HepG2 (cell line): ENCODE measurements at regions not wholly inside any gene's neighbourhood (a gene's known extent, or its start where the extent isn't known, plus 50 kb on each side); places are given as distances from the start of the nearest gene placed in this dataset.

Experiments
- ATAC-seq: fragments of 200-7000 bp; cut with Tn5 transposase; 3 replicates; pipeline ENCODE4 v1.9.1; 2020; ENCODE audit warnings: mild to moderate bottlenecking, moderate library complexity
- BruUV-seq: library from RNA; stranded (reverse); fragments of 400-500 nt; replicated peaks from 2 replicates; lab custom pipeline; 2021; lab: Mats Ljungman, UMichigan
- CTCF ChIA-PET: fragments of 300-600 bp; formaldehyde crosslinking; extraction: SDS; loops from one replicate; lab custom pipeline; 2021; ENCODE audit warnings: low total read pairs, inconsistent platforms, low intra/inter-chr PET ratio; lab: Yijun Ruan, JAX
- POLR2A ChIA-PET: fragments of 350-600 bp; sonication (Branson Sonifier 250); formaldehyde crosslinking; loops from one replicate; lab custom pipeline; 2020; ENCODE audit warnings: antibody characterized with exemption, inconsistent platforms; lab: Yijun Ruan, JAX
- DNase-seq: peaks from one replicate; pipeline ENCODE4 v3.0.0-alpha.2; 2015; ENCODE audit warnings: low spot score
- FAIRE-seq: peaks from 3 replicates; lab custom pipeline; 2011; peaks lifted over from hg19 to GRCh38; lab: Jason Lieb, UNC
- H2AFZ ChIP-seq: one replicate; pipeline ENCODE4 v1.6.1; 2011; ENCODE audit warnings: low read length, inconsistent platforms
- H3K27ac ChIP-seq: fragments of 300-600 bp; 3 replicates; pipeline ENCODE4 v1.8.0; 2011; ENCODE audit warnings: mixed run types, mild to moderate bottlenecking, mixed read lengths, low read length, inconsistent platforms; ENCODE audit not compliant: insufficient read depth; ENCODE audit errors: extremely low read length
- H3K27me3 ChIP-seq, 2 experiments: fragments of 200-600 bp in 1 of 2; 2 replicates in 1 of 2; 3 replicates in 1 of 2; pipeline versions ENCODE4 v1.6.0 to v1.8.0; 2011; ENCODE audit warnings: low read length in 2 of 2, mild to moderate bottlenecking in 2 of 2, moderate library complexity in 2 of 2, inconsistent platforms in 1 of 2; ENCODE audit not compliant: insufficient read depth in 2 of 2, control insufficient read depth in 1 of 2
- H3K36me3 ChIP-seq, 2 experiments: fragments of 200-600 bp in 1 of 2; replicated peaks in 1 of 2; 2 replicates in 1 of 2; 3 replicates in 1 of 2; pipeline versions ENCODE4 v1.5.1 to v1.8.0; 2011; ENCODE audit warnings: low read length in 2 of 2, inconsistent platforms in 1 of 2; ENCODE audit not compliant: insufficient read depth in 2 of 2, control insufficient read depth in 1 of 2
- H3K4me1 ChIP-seq: 2 replicates; pipeline ENCODE4 v1.5.1; 2012; ENCODE audit warnings: low read length, inconsistent platforms; ENCODE audit not compliant: insufficient read depth
- H3K4me2 ChIP-seq: 2 replicates; pipeline ENCODE4 v1.6.0; 2011; ENCODE audit warnings: low read depth, low read length, inconsistent platforms
- H3K4me3 ChIP-seq, 3 experiments: fragments of 200-600 bp in 1 of 3; sonication (generic), shearing (Covaris generic) in 1 of 3; replicated peaks in 1 of 3; 2 replicates each; pipeline ENCODE4 v1.5.1; 2011 to 2016; ENCODE audit warnings: low read length in 3 of 3, inconsistent platforms in 2 of 3, low read depth in 2 of 3, mild to moderate bottlenecking in 2 of 3, control low read depth in 1 of 3, mixed read lengths in 1 of 3; ENCODE audit not compliant: insufficient read depth in 1 of 3
- H3K79me2 ChIP-seq: one replicate; pipeline ENCODE4 v1.6.1; 2011; ENCODE audit warnings: low read length, inconsistent platforms; ENCODE audit not compliant: insufficient read depth
- H3K9ac ChIP-seq: 2 replicates; pipeline ENCODE4 v1.6.0; 2011; ENCODE audit warnings: mild to moderate bottlenecking, low read depth, low read length, inconsistent platforms; ENCODE audit not compliant: insufficient read depth
- H3K9me3 ChIP-seq: 2 replicates; pipeline ENCODE4 v1.5.1; 2012; ENCODE audit warnings: mild to moderate bottlenecking, low read length
- H4K20me1 ChIP-seq: 2 replicates; pipeline ENCODE4 v1.6.0; 2011; ENCODE audit warnings: inconsistent platforms, mild to moderate bottlenecking, low read length, moderate library complexity; ENCODE audit not compliant: insufficient read depth
- BRD4 ChIP-seq: sonication (generic); formaldehyde crosslinking; IDR thresholded peaks from 2 replicates; pipeline ENCODE4 v1.4.0; 2020; ENCODE audit warnings: missing genetic modification reagents
- CC2D1A ChIP-seq: sonication (generic); formaldehyde crosslinking; IDR thresholded peaks from 2 replicates; pipeline ENCODE4 v1.8.1; 2023; ENCODE audit warnings: mild to moderate bottlenecking, missing genetic modification reagents
- HNRNPH1 ChIP-seq: fragments of 200-400 bp; formaldehyde crosslinking; optimal IDR thresholded peaks from 2 replicates; pipeline ENCODE3; 2017; ENCODE audit warnings: mild to moderate bottlenecking, low read depth, low read length
- KAT7 ChIP-seq: IDR thresholded peaks from 2 replicates; pipeline ENCODE4 v1.6.1; 2018; ENCODE audit warnings: borderline replicate concordance, missing compliant biosample characterization
- MEF2D ChIP-seq: sonication (generic); formaldehyde crosslinking; IDR thresholded peaks from 2 replicates; pipeline ENCODE4 v1.5.1; 2020; ENCODE audit warnings: mild to moderate bottlenecking, missing genetic modification reagents
- NFKBIZ ChIP-seq: IDR thresholded peaks from 2 replicates; pipeline ENCODE4 v1.6.1; 2018; ENCODE audit warnings: missing genetic modification reagents, missing compliant biosample characterization
- SMAD3 ChIP-seq: sonication (generic); formaldehyde crosslinking; IDR thresholded peaks from 2 replicates; pipeline ENCODE4 v1.4.0; 2020; ENCODE audit warnings: missing genetic modification reagents
- TOPORS ChIP-seq: sonication (generic); formaldehyde crosslinking; IDR thresholded peaks from 2 replicates; pipeline ENCODE4 v1.8.0; 2023; ENCODE audit warnings: mild to moderate bottlenecking, missing genetic modification reagents
- ZKSCAN5 ChIP-seq: sonication (generic); formaldehyde crosslinking; IDR thresholded peaks from 2 replicates; pipeline ENCODE4 v1.5.1; 2020; ENCODE audit warnings: mild to moderate bottlenecking, missing genetic modification reagents
- ZNF333 ChIP-seq: sonication (generic); formaldehyde crosslinking; IDR thresholded peaks from 2 replicates; pipeline ENCODE4 v1.4.0; 2020; ENCODE audit warnings: mild to moderate bottlenecking, missing genetic modification reagents, borderline replicate concordance
- ZNF441 ChIP-seq: sonication (generic); formaldehyde crosslinking; IDR thresholded peaks from 2 replicates; pipeline ENCODE4 v1.7.0; 2021; ENCODE audit warnings: missing genetic modification reagents, borderline replicate concordance
- ZNF510 ChIP-seq: sonication (generic); formaldehyde crosslinking; IDR thresholded peaks from 2 replicates; pipeline ENCODE4 v1.4.0; 2020; ENCODE audit warnings: low read depth, mild to moderate bottlenecking, missing genetic modification reagents
- ZNF556 ChIP-seq: sonication (generic); formaldehyde crosslinking; IDR thresholded peaks from 2 replicates; pipeline ENCODE4 v1.4.0; 2020; ENCODE audit warnings: mild to moderate bottlenecking, missing genetic modification reagents, borderline replicate concordance
- WGBS: methylation state at CpG from one replicate; pipeline ENCODE4 v1.1.6; 2017; ENCODE audit warnings: low lambda C conversion rate; 5-methylcytosine and 5-hydroxymethylcytosine counted together
- in situ Hi-C: cut with HindIII; loops from 2 replicates; pipeline ENCODE4 v1.10.0; 2017; ENCODE audit warnings: low pct_unique_long_range_greater_than_20kb; ENCODE audit not compliant: extremely low pct_ligation_motif_present
- intact Hi-C: fragments of 100-400 bp; cut with micrococcal nuclease; formaldehyde crosslinking; loops from one replicate; pipeline ENCODE4 v1.10.0; 2022; ENCODE audit not compliant: unreplicated experiment
- TF ChIP-seq, protein P1 (sequence below): sonication (generic); formaldehyde crosslinking; IDR thresholded peaks from 2 replicates; pipeline ENCODE4 v1.4.0; 2020; ENCODE audit warnings: mild to moderate bottlenecking, missing genetic modification reagents

GRCh38 chr10:77713521-77714280 lies 76.1 kb upstream of the KCNMA1 start:
- BruUV-seq, result no TSS peak
- Histone ChIP-seq H2AFZ (no peak overlapping the region), H3K27ac (no peak overlapping the region), H3K36me3 (no peaks in the 10 kb centered on the region), H4K20me1 (no peaks in the 10 kb centered on the region), H3K4me3 (no peak overlapping the region), H3K9me3 (no peaks in the 10 kb centered on the region), H3K4me1 (no peaks in the 10 kb centered on the region), H3K4me2 (no peak overlapping the region), H3K27me3 (peaks cover 6 to 37% of the 10 kb centered on the region in 2 experiments), H3K79me2 (no peaks in the 10 kb centered on the region), H3K9ac (no peak overlapping the region)
- DNase-seq (no peak), ATAC-seq (no peak), FAIRE-seq (no peak)
- in situ Hi-C loops (loop anchor here (10.0 kb wide), 1 partner anchor 549 kb away; no protein-coding TSS in a partner anchor), intact Hi-C loops (no loop called here)
- 36% methylated on average over 14 of the region's 14 CpGs for WGBS
- TF ChIP-seq ZNF441 (CRISPR knock-in tag) (no peak), KAT7 (CRISPR knock-in tag) (no peak), ZNF556 (no peak), BRD4 (no peak)
- ChIA-PET POLR2A (no interaction called here), CTCF (no interaction called here)

GRCh38 chr10:77712207-77712606 lies 74.6 kb upstream of the KCNMA1 start:
- Histone ChIP-seq H3K9ac (no peak overlapping the region), H3K4me1 (no peaks in the 10 kb centered on the region), H3K36me3 (no peaks in the 10 kb centered on the region), H3K79me2 (no peaks in the 10 kb centered on the region), H3K4me2 (no peak overlapping the region), H3K9me3 (no peaks in the 10 kb centered on the region), H2AFZ (no peak overlapping the region), H3K4me3 (no peak overlapping the region), H4K20me1 (no peaks in the 10 kb centered on the region), H3K27me3 (peaks cover 6 to 37% of the 10 kb centered on the region in 2 experiments), H3K27ac (no peak overlapping the region)
- WGBS, result 90% methylated on average over 1 of the region's 1 CpG
- POLR2A ChIA-PET, result no interaction called here
- no TSS peak for BruUV-seq
- DNase-seq, result no peak
- no peak for ATAC-seq
- intact Hi-C loops (no loop called here), in situ Hi-C loops (loop anchor here (10.0 kb wide), 1 partner anchor 547 kb away; no protein-coding TSS in a partner anchor)
- CTCF ChIA-PET, result interaction anchor here (1.1 to 1.9 kb wide), 2 partner anchors 539 to 546 kb away, joined by 5 to 6 read pairs; no protein-coding TSS in a partner anchor
- TF ChIP-seq SMAD3 (CRISPR knock-in tag) (no peak), MEF2D (CRISPR knock-in tag) (no peak), NFKBIZ (CRISPR knock-in tag) (no peak), ZNF510 (CRISPR knock-in tag) (no peak), HNRNPH1 (no peak), TOPORS (CRISPR knock-in tag) (no peak), CC2D1A (CRISPR knock-in tag) (no peak), ZNF333 (CRISPR knock-in tag) (no peak), ZKSCAN5 (no peak)
- TF ChIP-seq, protein P1, sequence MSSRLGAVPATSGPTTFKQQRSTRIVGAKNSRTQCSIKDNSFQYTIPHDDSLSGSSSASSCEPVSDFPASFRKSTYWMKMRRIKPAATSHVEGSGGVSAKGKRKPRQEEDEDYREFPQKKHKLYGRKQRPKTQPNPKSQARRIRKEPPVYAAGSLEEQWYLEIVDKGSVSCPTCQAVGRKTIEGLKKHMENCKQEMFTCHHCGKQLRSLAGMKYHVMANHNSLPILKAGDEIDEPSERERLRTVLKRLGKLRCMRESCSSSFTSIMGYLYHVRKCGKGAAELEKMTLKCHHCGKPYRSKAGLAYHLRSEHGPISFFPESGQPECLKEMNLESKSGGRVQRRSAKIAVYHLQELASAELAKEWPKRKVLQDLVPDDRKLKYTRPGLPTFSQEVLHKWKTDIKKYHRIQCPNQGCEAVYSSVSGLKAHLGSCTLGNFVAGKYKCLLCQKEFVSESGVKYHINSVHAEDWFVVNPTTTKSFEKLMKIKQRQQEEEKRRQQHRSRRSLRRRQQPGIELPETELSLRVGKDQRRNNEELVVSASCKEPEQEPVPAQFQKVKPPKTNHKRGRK (CRISPR knock-in tag), result no peak
- FAIRE-seq, result no peak
